ENCODE measurements at regions not wholly inside any gene's neighbourhood (a gene's known extent, or its start where the extent isn't known, plus 50 kb on each side); places are given as distances from the start of the nearest gene placed in this dataset.
"Not testable (repeated sequence)": the region's sequence is repeated elsewhere in the genome, so short reads cannot be mapped to it uniquely, and the experiment has no call there.

GRCh38 chr21:6468331-6468860, 4053.0 kb upstream of the TPTE start:
- intact Hi-C loops (cut with micrococcal nuclease; ENCODE audit: unreplicated experiment); H3K79me2 ChIP-seq (ENCODE audit: control insufficient read depth, insufficient read depth, low read length); H4K20me1 ChIP-seq (ENCODE audit: control insufficient read depth, insufficient read depth); H3K9me3 ChIP-seq (replicated peaks; ENCODE audit: control insufficient read depth, insufficient read depth, low read length); H2AFZ ChIP-seq (ENCODE audit: control insufficient read depth, low read depth, low read length); FAIRE-seq; H3K4me3 ChIP-seq; H3K27ac ChIP-seq (ENCODE audit: control insufficient read depth, insufficient read depth); H3K4me2 ChIP-seq (ENCODE audit: control insufficient read depth, insufficient read depth); CTCF ChIA-PET; BruUV-seq (replicated peaks); H3K4me1 ChIP-seq (ENCODE audit: control insufficient read depth, insufficient read depth, low read length); DNase-seq (ENCODE audit: low read depth, low spot score); SMC1A ChIA-PET (ENCODE audit: uncharacterized antibody, unreplicated experiment); in situ Hi-C loops (cut with MboI); H3K27me3 ChIP-seq (replicated peaks in 1 of 2; ENCODE audit: control insufficient read depth in 2 of 2, insufficient read depth in 2 of 2, low read length in 1 of 2); ATAC-seq; H3K36me3 ChIP-seq (ENCODE audit: control insufficient read depth in 2 of 2, insufficient read depth in 2 of 2, low read length in 1 of 2); RAD21 ChIA-PET (ENCODE audit: unreplicated experiment); POLR2A ChIA-PET; H3K9ac ChIP-seq (ENCODE audit: control insufficient read depth, insufficient read depth, low read length): not testable (repeated sequence)
- WGBS (ENCODE audit: insufficient coverage, insufficient replicate concordance, low lambda C conversion rate, missing lambda C conversion rate): no CpG with 5 or more reads among the region's 34 CpGs

- H3K9me3 ChIP-seq (replicated peaks; ENCODE audit: control insufficient read depth, insufficient read depth, low read length); H4K20me1 ChIP-seq (ENCODE audit: control insufficient read depth, insufficient read depth); H3K27ac ChIP-seq (ENCODE audit: control insufficient read depth, insufficient read depth); H2AFZ ChIP-seq (ENCODE audit: control insufficient read depth, low read depth, low read length); H3K36me3 ChIP-seq (ENCODE audit: control insufficient read depth in 2 of 2, insufficient read depth in 2 of 2, low read length in 1 of 2); POLR2A ChIA-PET; H3K79me2 ChIP-seq (ENCODE audit: control insufficient read depth, insufficient read depth, low read length); H3K27me3 ChIP-seq (replicated peaks in 1 of 2; ENCODE audit: control insufficient read depth in 2 of 2, insufficient read depth in 2 of 2, low read length in 1 of 2); H3K4me3 ChIP-seq; H3K4me2 ChIP-seq (ENCODE audit: control insufficient read depth, insufficient read depth); CTCF ChIA-PET; RAD21 ChIA-PET (ENCODE audit: unreplicated experiment); SMC1A ChIA-PET (ENCODE audit: uncharacterized antibody, unreplicated experiment); BruUV-seq (replicated peaks); ATAC-seq; H3K9ac ChIP-seq (ENCODE audit: control insufficient read depth, insufficient read depth, low read length); H3K4me1 ChIP-seq (ENCODE audit: control insufficient read depth, insufficient read depth, low read length); DNase-seq (ENCODE audit: low read depth, low spot score); FAIRE-seq; intact Hi-C loops (cut with micrococcal nuclease; ENCODE audit: unreplicated experiment); in situ Hi-C loops (cut with MboI): not testable (repeated sequence)
- no CpG with 5 or more reads among the region's 25 CpGs for WGBS (ENCODE audit: insufficient coverage, insufficient replicate concordance, low lambda C conversion rate, missing lambda C conversion rate)
Observed at GRCh38 chr21:6474250-6474968, 4047.0 kb upstream of the TPTE start.

- in situ Hi-C loops (cut with MboI); CTCF ChIA-PET; H3K9me3 ChIP-seq (replicated peaks; ENCODE audit: control insufficient read depth, insufficient read depth, low read length); H2AFZ ChIP-seq (ENCODE audit: control insufficient read depth, low read depth, low read length); ATAC-seq; SMC1A ChIA-PET (ENCODE audit: uncharacterized antibody, unreplicated experiment); H3K4me3 ChIP-seq; H3K36me3 ChIP-seq (ENCODE audit: control insufficient read depth in 2 of 2, insufficient read depth in 2 of 2, low read length in 1 of 2); BruUV-seq (replicated peaks); H3K27me3 ChIP-seq (replicated peaks in 1 of 2; ENCODE audit: control insufficient read depth in 2 of 2, insufficient read depth in 2 of 2, low read length in 1 of 2); POLR2A ChIA-PET; H3K4me1 ChIP-seq (ENCODE audit: control insufficient read depth, insufficient read depth, low read length); H4K20me1 ChIP-seq (ENCODE audit: control insufficient read depth, insufficient read depth); DNase-seq (ENCODE audit: low read depth, low spot score); H3K4me2 ChIP-seq (ENCODE audit: control insufficient read depth, insufficient read depth); H3K27ac ChIP-seq (ENCODE audit: control insufficient read depth, insufficient read depth); H3K9ac ChIP-seq (ENCODE audit: control insufficient read depth, insufficient read depth, low read length); intact Hi-C loops (cut with micrococcal nuclease; ENCODE audit: unreplicated experiment); FAIRE-seq; RAD21 ChIA-PET (ENCODE audit: unreplicated experiment); H3K79me2 ChIP-seq (ENCODE audit: control insufficient read depth, insufficient read depth, low read length): not testable (repeated sequence)
- no CpG with 5 or more reads among the region's 17 CpGs for WGBS (ENCODE audit: insufficient coverage, insufficient replicate concordance, low lambda C conversion rate, missing lambda C conversion rate)
Observed at GRCh38 chr21:6481116-6481515, 4040.3 kb upstream of the TPTE start.

- H3K9me3 ChIP-seq (replicated peaks; ENCODE audit: control insufficient read depth, insufficient read depth, low read length); FAIRE-seq; H2AFZ ChIP-seq (ENCODE audit: control insufficient read depth, low read depth, low read length); H3K4me3 ChIP-seq; H4K20me1 ChIP-seq (ENCODE audit: control insufficient read depth, insufficient read depth); CTCF ChIA-PET; intact Hi-C loops (cut with micrococcal nuclease; ENCODE audit: unreplicated experiment); H3K9ac ChIP-seq (ENCODE audit: control insufficient read depth, insufficient read depth, low read length); POLR2A ChIA-PET; H3K4me2 ChIP-seq (ENCODE audit: control insufficient read depth, insufficient read depth); H3K27me3 ChIP-seq (replicated peaks in 1 of 2; ENCODE audit: control insufficient read depth in 2 of 2, insufficient read depth in 2 of 2, low read length in 1 of 2); SMC1A ChIA-PET (ENCODE audit: uncharacterized antibody, unreplicated experiment); H3K36me3 ChIP-seq (ENCODE audit: control insufficient read depth in 2 of 2, insufficient read depth in 2 of 2, low read length in 1 of 2); DNase-seq (ENCODE audit: low read depth, low spot score); BruUV-seq (replicated peaks); ATAC-seq; in situ Hi-C loops (cut with MboI); H3K4me1 ChIP-seq (ENCODE audit: control insufficient read depth, insufficient read depth, low read length); H3K27ac ChIP-seq (ENCODE audit: control insufficient read depth, insufficient read depth); RAD21 ChIA-PET (ENCODE audit: unreplicated experiment); H3K79me2 ChIP-seq (ENCODE audit: control insufficient read depth, insufficient read depth, low read length): not testable (repeated sequence)
- WGBS (ENCODE audit: insufficient coverage, insufficient replicate concordance, low lambda C conversion rate, missing lambda C conversion rate): 33% methylated on average over 1 of the region's 3 CpGs
Observed at GRCh38 chr21:6482616-6483015, 4038.8 kb upstream of the TPTE start.

Measured in GM12878 (cell line).